ENCODE measurements at regions not wholly inside any gene's neighbourhood (a gene's known extent, or its start where the extent isn't known, plus 50 kb on each side); places are given as distances from the start of the nearest gene placed in this dataset.

GRCh38 chr13:50104493-50104892 is 89.2 kb downstream of the KCNRG start:
- no peak for DNase-seq

GRCh38 chr13:50106559-50106958 is 91.3 kb downstream of the KCNRG start:
- no peak for DNase-seq

- DNase-seq: no peak
Measured at GRCh38 chr13:50107205-50107604, 92.0 kb downstream of the KCNRG start.

GRCh38 chr13:50114961-50115360 is 99.7 kb downstream of the KCNRG start:
- DNase-seq: no peak

- DNase-seq: no peak
Measured at GRCh38 chr13:50115695-50116094, 100.5 kb downstream of the KCNRG start.

GRCh38 chr13:50116430-50116973 is 101.3 kb downstream of the KCNRG start:
- DNase-seq: no peak

GRCh38 chr13:50119591-50119990 is 104.3 kb downstream of the KCNRG start:
- no peak for DNase-seq

- DNase-seq: no peak
Measured at GRCh38 chr13:50122455-50122854, 107.2 kb downstream of the KCNRG start.

GRCh38 chr13:50123002-50123401 is 107.8 kb downstream of the KCNRG start:
- DNase-seq: no peak

- no peak for DNase-seq
Measured at GRCh38 chr13:50123515-50123861, 108.2 kb downstream of the KCNRG start.

- no peak for DNase-seq
Measured at GRCh38 chr13:50123862-50124535, 108.8 kb downstream of the KCNRG start.

- peak; percentile 63 for DNase-seq
Measured at GRCh38 chr13:50124536-50125303, 109.5 kb downstream of the KCNRG start.

- peak; percentile 49 for DNase-seq
Measured at GRCh38 chr13:50125304-50125553, 110.0 kb downstream of the KCNRG start.

- peak; percentile 47 for DNase-seq
Measured at GRCh38 chr13:50125554-50126262, 110.5 kb downstream of the KCNRG start.

- DNase-seq: no peak
Measured at GRCh38 chr13:50126263-50126992, 111.2 kb downstream of the KCNRG start.

- no peak for DNase-seq
Measured at GRCh38 chr13:50126993-50127725, 111.9 kb downstream of the KCNRG start.

- no peak for DNase-seq
Measured at GRCh38 chr13:50127726-50128291, 112.6 kb downstream of the KCNRG start.

- DNase-seq: no peak
Measured at GRCh38 chr13:50128428-50128931, 113.2 kb downstream of the KCNRG start.

GRCh38 chr13:50129081-50129705 is 113.9 kb downstream of the KCNRG start:
- no peak for DNase-seq

GRCh38 chr13:50129706-50130122 is 114.5 kb downstream of the KCNRG start:
- no peak for DNase-seq
